GM23248 (cell line): ENCODE measurements at regions not wholly inside any gene's neighbourhood (a gene's known extent, or its start where the extent isn't known, plus 50 kb on each side); places are given as distances from the start of the nearest gene placed in this dataset.

ENCODE experiments used
- EZH2 ChIP-seq: fragments of 200-600 bp; sonication (generic); IDR thresholded peaks from 2 replicates; pipeline ENCODE4 v1.6.1; 2018; ENCODE audit warnings: antibody characterized with exemption, mild to moderate bottlenecking; ENCODE audit not compliant: insufficient read depth, poor library complexity, severe bottlenecking
- EZH2phosphoT487 ChIP-seq: fragments of 200-600 bp; sonication (generic); IDR thresholded peaks from 2 replicates; pipeline ENCODE4 v1.6.1; 2018; ENCODE audit warnings: antibody characterized with exemption, moderate library complexity, mild to moderate bottlenecking, low read depth; ENCODE audit not compliant: insufficient read depth

DNA sequence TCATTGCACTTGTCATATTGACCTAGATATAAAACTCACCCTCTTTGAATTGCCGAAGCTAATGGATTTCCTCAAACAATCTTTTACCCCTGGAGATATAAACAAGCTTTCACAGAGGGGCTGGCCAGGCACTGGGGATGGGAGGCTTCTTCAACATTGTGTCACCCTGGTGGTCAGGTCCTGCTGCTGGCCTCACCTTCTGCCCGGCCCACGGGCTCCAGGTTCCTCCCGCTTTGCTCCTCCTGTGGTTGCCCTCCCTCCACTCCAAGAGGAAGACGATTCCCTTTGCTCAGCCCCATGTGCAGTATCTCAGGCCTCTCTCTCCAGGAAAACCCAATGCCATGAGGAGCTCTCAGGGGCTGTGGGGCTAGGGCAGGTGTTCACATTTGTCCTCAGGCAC, 118.1 kb upstream of the ADCY1 start:
- TF ChIP-seq EZH2phosphoT487 (no peak), EZH2 (no peak)
